ENCODE measurements at regions not wholly inside any gene's neighbourhood (a gene's known extent, or its start where the extent isn't known, plus 50 kb on each side); places are given as distances from the start of the nearest gene placed in this dataset.

DNA sequence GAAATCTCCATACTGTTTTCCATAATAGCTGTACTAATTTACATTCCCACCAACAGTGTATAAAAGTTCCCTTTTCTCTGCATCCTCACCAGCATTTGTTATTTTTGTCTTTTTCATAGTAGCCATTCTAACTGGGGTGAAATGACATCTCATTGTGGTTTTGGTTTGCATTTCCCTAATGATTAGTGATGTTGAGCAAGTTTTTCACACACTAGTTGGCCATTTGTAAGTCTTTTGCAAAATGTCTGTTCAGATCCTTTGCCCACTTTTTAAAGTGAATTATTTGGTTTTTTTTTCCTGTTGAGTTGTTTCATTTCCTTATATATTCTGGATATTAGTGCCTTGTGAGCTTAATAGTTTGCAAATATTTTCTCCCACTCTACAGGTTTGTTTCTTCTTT lies 101.0 kb upstream of the NFE2L3 start:
- ChIA-PET CTCF (interaction anchor here (0.6 kb wide), 1 partner anchor 1750 kb away, joined by 3 read pairs; no protein-coding TSS in a partner anchor), POLR2A (ENCODE audit: low non-redundant PET) (no interaction called here)
- H3K27ac ChIP-seq, result no peak overlapping the region
- TF ChIP-seq CTCF (conservative IDR thresholded peaks at IDR 0.05; ENCODE audit: low read depth), result no peak
- DNase-seq (ENCODE audit: low spot score), result no peak

DNA sequence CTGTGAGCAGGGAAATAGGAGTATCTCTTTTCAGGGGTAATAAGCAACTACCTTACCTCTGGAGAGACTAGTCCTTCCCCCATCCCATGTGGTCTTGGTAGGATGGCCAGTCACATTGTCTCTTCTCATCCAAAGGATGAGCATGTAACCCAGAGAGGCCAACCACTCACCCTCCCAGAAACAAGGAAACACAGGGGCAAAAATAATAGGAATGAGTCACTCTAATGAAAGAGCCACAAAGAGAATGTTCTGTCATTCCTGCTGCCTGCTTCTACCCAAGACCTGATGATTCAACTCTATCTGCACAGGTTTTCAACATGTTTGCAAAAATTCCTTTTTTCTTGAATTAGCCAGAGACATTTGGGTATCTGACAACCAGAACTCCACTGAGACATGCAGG lies 99.3 kb upstream of the NFE2L3 start:
- no peak overlapping the region for H3K27ac ChIP-seq
- peak; percentile 57 for DNase-seq (ENCODE audit: low spot score)
- CTCF ChIA-PET, result no interaction called here
- no peak for TF ChIP-seq CTCF (conservative IDR thresholded peaks at IDR 0.05; ENCODE audit: low read depth)
- POLR2A ChIA-PET (ENCODE audit: low non-redundant PET), result no interaction called here

GRCh38 chr7:26054386-26054785 lies 97.6 kb upstream of the NFE2L3 start:
- DNase-seq (ENCODE audit: low spot score), result no peak
- H3K27ac ChIP-seq, result no peak overlapping the region
- TF ChIP-seq CTCF (conservative IDR thresholded peaks at IDR 0.05; ENCODE audit: low read depth), result no peak
- CTCF ChIA-PET, result no interaction called here
- POLR2A ChIA-PET (ENCODE audit: low non-redundant PET), result no interaction called here

DNA sequence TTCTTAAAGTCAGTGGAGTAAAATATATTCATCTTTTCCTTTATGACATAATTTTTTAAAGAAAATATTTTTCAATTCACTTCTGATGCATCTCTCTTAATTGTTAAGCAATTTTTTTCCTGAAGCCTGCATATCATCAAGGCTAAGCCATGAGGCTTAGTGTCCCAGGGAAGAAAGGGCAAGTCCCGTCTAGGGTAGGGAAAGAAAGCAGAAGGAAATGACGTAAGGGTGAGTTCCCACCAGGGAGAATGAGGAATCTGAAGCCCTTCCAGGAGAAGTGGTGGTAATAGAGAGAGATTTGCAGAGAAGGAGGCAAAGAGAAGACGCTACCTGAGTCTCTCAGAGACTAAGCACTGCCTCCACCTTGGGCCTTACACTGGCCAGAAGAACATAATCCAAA lies 96.8 kb upstream of the NFE2L3 start:
- H3K27ac ChIP-seq, result no peak overlapping the region
- no peak for TF ChIP-seq CTCF (conservative IDR thresholded peaks at IDR 0.05; ENCODE audit: low read depth)
- ChIA-PET CTCF (no interaction called here), POLR2A (ENCODE audit: low non-redundant PET) (no interaction called here)
- DNase-seq (ENCODE audit: low spot score), result no peak

- DNase-seq (ENCODE audit: low spot score), result no peak
- POLR2A ChIA-PET (ENCODE audit: low non-redundant PET), result no interaction called here
- no peak for TF ChIP-seq CTCF (conservative IDR thresholded peaks at IDR 0.05; ENCODE audit: low read depth)
- H3K27ac ChIP-seq, result no peak overlapping the region
- CTCF ChIA-PET, result interaction anchor here (0.7 kb wide), 1 partner anchor 348 kb away, joined by 3 read pairs; no protein-coding TSS in a partner anchor
Observed at GRCh38 chr7:26060733-26061677, 91.0 kb upstream of the NFE2L3 start.

- DNase-seq (ENCODE audit: low spot score), result peak; percentile 85
- CTCF ChIA-PET, result interaction anchor here (0.6 to 0.7 kb wide), 3 partner anchors 95 to 323 kb away, joined by 3 to 6 read pairs (median 4); no protein-coding TSS in a partner anchor
- POLR2A ChIA-PET (ENCODE audit: low non-redundant PET), result no interaction called here
- H3K27ac ChIP-seq, result no peak overlapping the region
- peak; percentile 85 for TF ChIP-seq CTCF (conservative IDR thresholded peaks at IDR 0.05; ENCODE audit: low read depth)
Observed at GRCh38 chr7:26061678-26062603, 90.1 kb upstream of the NFE2L3 start.

Data from RWPE1 (cell line).